ENCODE measurements at regions not wholly inside any gene's neighbourhood (a gene's known extent, or its start where the extent isn't known, plus 50 kb on each side); places are given as distances from the start of the nearest gene placed in this dataset.

DNA sequence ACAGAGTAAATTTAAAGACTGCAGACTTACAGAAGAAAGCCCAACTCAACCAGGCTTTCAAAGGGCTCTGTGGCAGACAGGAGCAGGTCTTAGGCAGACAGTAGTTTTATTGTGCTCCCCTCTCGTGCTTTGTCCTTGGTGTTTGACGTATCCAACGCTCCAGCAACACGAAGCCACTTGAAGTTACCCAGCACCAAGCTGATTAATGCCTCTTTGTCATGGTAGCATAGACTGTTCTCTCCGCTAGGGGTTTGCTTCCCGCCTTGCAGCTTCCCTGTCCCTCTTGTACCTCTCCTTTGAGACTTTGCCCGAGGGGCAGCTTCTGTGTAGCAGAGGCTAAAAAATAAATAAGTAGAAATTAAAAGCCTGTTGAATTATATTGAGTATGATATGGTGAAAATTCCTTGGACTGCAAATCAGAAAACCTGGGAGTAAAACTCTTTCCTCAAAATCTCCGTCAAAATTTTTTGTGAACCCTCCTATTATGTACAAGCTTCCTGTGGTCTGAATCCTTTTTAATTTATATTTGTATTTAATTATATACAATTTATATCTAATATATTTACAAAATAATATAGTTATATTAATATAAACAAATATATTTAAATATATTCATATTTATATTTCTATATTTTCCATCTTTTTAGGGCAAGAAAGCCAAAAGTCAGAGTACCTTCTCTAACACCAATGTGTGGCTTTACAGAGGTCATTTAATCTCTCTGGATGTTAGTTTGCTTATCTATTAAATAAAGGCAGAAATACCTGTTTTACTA, 405.4 kb downstream of the DMAC1 start:
- DNase-seq (ENCODE audit: low read depth in 1 of 2, low spot score in 1 of 2): peak in 1 of 2 donors; percentile 18
- no peak overlapping the region for H3K4me3 ChIP-seq
- no peaks in the 10 kb centered on the region for H3K27me3 ChIP-seq
- no peaks in the 10 kb centered on the region for H3K4me1 ChIP-seq (ENCODE audit: low read depth)
- no peak overlapping the region for H3K27ac ChIP-seq
- TF ChIP-seq, protein P1, sequence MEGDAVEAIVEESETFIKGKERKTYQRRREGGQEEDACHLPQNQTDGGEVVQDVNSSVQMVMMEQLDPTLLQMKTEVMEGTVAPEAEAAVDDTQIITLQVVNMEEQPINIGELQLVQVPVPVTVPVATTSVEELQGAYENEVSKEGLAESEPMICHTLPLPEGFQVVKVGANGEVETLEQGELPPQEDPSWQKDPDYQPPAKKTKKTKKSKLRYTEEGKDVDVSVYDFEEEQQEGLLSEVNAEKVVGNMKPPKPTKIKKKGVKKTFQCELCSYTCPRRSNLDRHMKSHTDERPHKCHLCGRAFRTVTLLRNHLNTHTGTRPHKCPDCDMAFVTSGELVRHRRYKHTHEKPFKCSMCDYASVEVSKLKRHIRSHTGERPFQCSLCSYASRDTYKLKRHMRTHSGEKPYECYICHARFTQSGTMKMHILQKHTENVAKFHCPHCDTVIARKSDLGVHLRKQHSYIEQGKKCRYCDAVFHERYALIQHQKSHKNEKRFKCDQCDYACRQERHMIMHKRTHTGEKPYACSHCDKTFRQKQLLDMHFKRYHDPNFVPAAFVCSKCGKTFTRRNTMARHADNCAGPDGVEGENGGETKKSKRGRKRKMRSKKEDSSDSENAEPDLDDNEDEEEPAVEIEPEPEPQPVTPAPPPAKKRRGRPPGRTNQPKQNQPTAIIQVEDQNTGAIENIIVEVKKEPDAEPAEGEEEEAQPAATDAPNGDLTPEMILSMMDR (IDR thresholded peaks at IDR 0.05; ENCODE audit: low read depth, low read length): no peak
- H3K36me3 ChIP-seq: no peaks in the 10 kb centered on the region
- H3K9me3 ChIP-seq (ENCODE audit: low read depth): no peaks in the 10 kb centered on the region

DNA sequence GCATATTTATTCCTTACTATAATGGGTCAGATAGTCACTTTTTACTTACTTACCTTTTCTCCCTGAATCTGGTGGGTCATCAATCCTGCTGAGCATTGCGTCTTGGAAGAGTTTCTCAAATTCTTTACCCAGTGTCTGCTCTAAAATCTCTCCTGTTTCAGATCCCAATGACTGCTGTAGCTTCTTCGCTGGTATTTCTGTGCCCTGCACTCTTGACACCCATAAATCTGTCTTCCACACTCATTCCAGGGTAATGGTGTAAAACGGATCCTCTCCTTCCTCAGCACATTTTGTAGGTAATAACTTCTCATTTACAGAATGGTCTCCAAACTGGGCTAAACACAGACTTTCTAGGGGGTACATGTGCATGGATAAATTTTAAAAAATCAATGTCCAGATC, 407.4 kb downstream of the DMAC1 start:
- H3K9me3 ChIP-seq (ENCODE audit: low read depth): no peaks in the 10 kb centered on the region
- H3K4me3 ChIP-seq: no peak overlapping the region
- H3K27ac ChIP-seq: no peak overlapping the region
- no peak for DNase-seq (ENCODE audit: low read depth in 1 of 2, low spot score in 1 of 2)
- TF ChIP-seq, protein P1 (IDR thresholded peaks at IDR 0.05; ENCODE audit: low read depth, low read length): no peak
- no peaks in the 10 kb centered on the region for H3K36me3 ChIP-seq
- peaks cover 10% of the 10 kb centered on the region for H3K4me1 ChIP-seq (ENCODE audit: low read depth)
- H3K27me3 ChIP-seq: no peaks in the 10 kb centered on the region

DNA sequence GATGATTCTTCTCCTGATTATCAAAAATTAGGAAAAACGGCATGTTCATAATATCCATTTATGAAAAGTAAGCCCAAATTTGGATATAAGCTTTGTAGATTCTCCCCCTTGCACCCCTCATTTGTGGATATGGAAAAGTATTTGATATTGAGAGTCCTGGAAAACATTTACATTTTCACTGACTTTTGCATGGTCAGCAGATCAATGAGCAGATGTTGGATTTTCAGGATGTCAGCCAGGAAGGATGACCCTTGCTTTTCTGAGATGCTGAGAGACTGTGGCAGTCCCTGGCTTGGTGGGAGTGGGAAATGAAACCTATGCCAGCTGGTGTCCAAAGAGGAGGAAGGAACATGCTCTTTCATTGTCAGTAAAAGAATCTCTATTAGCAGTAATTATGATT, 410.8 kb downstream of the DMAC1 start:
- no peak for DNase-seq (ENCODE audit: low read depth in 1 of 2, low spot score in 1 of 2)
- Histone ChIP-seq H3K27me3 (no peaks in the 10 kb centered on the region), H3K4me3 (no peak overlapping the region), H3K36me3 (no peaks in the 10 kb centered on the region), H3K9me3 (ENCODE audit: low read depth) (no peaks in the 10 kb centered on the region), H3K4me1 (ENCODE audit: low read depth) (peaks cover 16% of the 10 kb centered on the region), H3K27ac (no peak overlapping the region)
- TF ChIP-seq, protein P1 (IDR thresholded peaks at IDR 0.05; ENCODE audit: low read depth, low read length): no peak

DNA sequence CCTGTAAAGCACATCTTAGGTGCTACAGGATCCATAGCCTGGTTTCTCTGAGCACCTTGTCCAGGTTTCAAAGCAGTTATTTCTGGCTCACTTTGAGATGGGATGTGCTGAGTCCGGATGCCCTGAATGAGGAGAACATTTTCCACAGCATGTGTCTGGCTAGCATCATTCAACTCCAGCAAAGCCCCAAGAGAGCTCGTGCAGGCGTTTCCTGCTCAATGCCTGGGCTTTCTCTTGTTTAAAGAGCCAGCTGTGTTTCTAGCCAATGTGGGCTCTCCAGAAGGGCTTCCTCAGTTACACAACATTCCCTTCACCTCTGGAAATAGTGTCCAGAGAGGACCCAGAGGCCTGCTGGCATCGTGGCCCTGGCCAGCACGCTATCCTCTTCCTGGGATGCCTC, 411.7 kb downstream of the DMAC1 start:
- peak; percentile 31 to 48 for DNase-seq (ENCODE audit: low read depth in 1 of 2, low spot score in 1 of 2)
- TF ChIP-seq, protein P1 (IDR thresholded peaks at IDR 0.05; ENCODE audit: low read depth, low read length): no peak
- no peaks in the 10 kb centered on the region for H3K9me3 ChIP-seq (ENCODE audit: low read depth)
- no peak overlapping the region for H3K4me3 ChIP-seq
- no peaks in the 10 kb centered on the region for H3K36me3 ChIP-seq
- H3K4me1 ChIP-seq (ENCODE audit: low read depth): peaks cover 16% of the 10 kb centered on the region
- no peaks in the 10 kb centered on the region for H3K27me3 ChIP-seq
- H3K27ac ChIP-seq: peak overlapping the region; percentile 26

DNA sequence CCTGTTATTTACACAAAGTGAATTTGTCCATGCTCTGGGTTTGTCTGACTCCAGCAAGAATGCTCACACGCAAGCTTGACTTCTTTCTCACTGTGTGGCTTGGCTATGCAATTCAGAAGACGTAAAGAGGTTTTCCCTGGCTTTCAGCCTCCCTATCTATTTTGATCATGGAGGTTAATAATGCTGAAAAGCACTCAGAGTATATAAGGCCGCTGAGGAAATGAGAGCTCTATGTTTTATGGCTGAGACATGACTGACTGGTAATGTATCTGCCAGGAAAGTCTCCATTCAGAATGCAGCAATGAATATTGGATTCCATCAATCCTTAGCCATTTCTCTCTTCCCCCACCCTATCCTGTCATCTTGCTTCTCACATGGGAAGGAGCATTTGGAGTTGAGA, 417.3 kb downstream of the DMAC1 start:
- Histone ChIP-seq H3K9me3 (ENCODE audit: low read depth) (no peaks in the 10 kb centered on the region), H3K4me1 (ENCODE audit: low read depth) (peaks cover 7% of the 10 kb centered on the region), H3K36me3 (no peaks in the 10 kb centered on the region), H3K4me3 (no peak overlapping the region), H3K27ac (no peak overlapping the region), H3K27me3 (no peaks in the 10 kb centered on the region)
- no peak for DNase-seq (ENCODE audit: low read depth in 1 of 2, low spot score in 1 of 2)
- TF ChIP-seq, protein P1 (IDR thresholded peaks at IDR 0.05; ENCODE audit: low read depth, low read length): no peak
